Left lung (tissue), 4 donors: ENCODE measurements at regions not wholly inside any gene's neighbourhood (a gene's known extent, or its start where the extent isn't known, plus 50 kb on each side); places are given as distances from the start of the nearest gene placed in this dataset.
A peak's percentile ranks its signal among the peaks of the same experiment; 100 is the strongest.

Source experiments
- ATAC-seq: fragments of 200-7000 bp; cut with Tn5 transposase; one replicate; pipeline ENCODE4 v1.9.1; 2020; ENCODE audit warnings: moderate library complexity
- DNase-seq, 4 donors: peaks; one replicate each; pipeline ENCODE4 v3.0.0-alpha.2; 2013 to 2020
- H3K27ac ChIP-seq, 2 donors: fragments of 200-600 bp; sonication (generic) in 1 of 2; one replicate each; pipeline versions ENCODE4 v1.5.0 to v1.8.0; 2020 to 2021
- H3K27me3 ChIP-seq, 2 donors: fragments of 200-600 bp; sonication (generic) in 1 of 2; one replicate each; pipeline versions ENCODE4 v1.5.0 to v1.8.0; 2020 to 2021
- H3K36me3 ChIP-seq, 2 donors: fragments of 200-600 bp; sonication (generic) in 1 of 2; one replicate each; pipeline versions ENCODE4 v1.5.0 to v1.8.0; 2020 to 2021
- H3K4me1 ChIP-seq, 2 donors: fragments of 200-600 bp; one replicate each; pipeline ENCODE4 v1.8.0; 2021
- H3K4me3 ChIP-seq, 2 donors: fragments of 200-600 bp; sonication (generic) in 1 of 2; one replicate each; pipeline versions ENCODE4 v1.5.0 to v1.8.0; 2020 to 2021; ENCODE audit warnings: mild to moderate bottlenecking in 1 of 2
- H3K9me3 ChIP-seq, 2 donors: fragments of 200-600 bp; sonication (generic) in 1 of 2; one replicate each; pipeline versions ENCODE4 v1.5.0 to v1.8.0; 2020 to 2021
- CTCF ChIP-seq, 2 donors: fragments of 200-600 bp; sonication (generic) in 1 of 2; IDR thresholded peaks; one replicate each; pipeline versions ENCODE4 v1.5.0 to v1.8.0; 2021; ENCODE audit warnings: antibody characterized with exemption in 2 of 2
- intact Hi-C, 2 donors: fragments of 100-400 bp; cut with DNase I; formaldehyde crosslinking; loops; one replicate each; pipeline versions ENCODE4 v1.11.2 to v1.14.2; 2022
- donor health status: DM: no; HTN: yes; CAD: no.
- donor health status: DM: no; HTN: no; CAD: no.

- no peaks in the 10 kb centered on the region for H3K27me3 ChIP-seq
- H3K27ac ChIP-seq: no peak overlapping the region
- H3K9me3 ChIP-seq: no peaks in the 10 kb centered on the region
- no peak for DNase-seq
- H3K4me1 ChIP-seq: peaks cover 0 to 2% of the 10 kb centered on the region in 2 donors
- H3K36me3 ChIP-seq: no peaks in the 10 kb centered on the region
- H3K4me3 ChIP-seq: no peak overlapping the region
- TF ChIP-seq CTCF (IDR thresholded peaks at IDR 0.05): no peak
- intact Hi-C loops: no loop called here
- no peak for ATAC-seq
These were observed 169.8 kb upstream of the JADE1 start for GRCh38 chr4:128639541-128640270.

- Histone ChIP-seq H3K27ac (no peak overlapping the region), H3K4me3 (no peak overlapping the region), H3K4me1 (peaks cover 0 to 2% of the 10 kb centered on the region in 2 donors), H3K36me3 (no peaks in the 10 kb centered on the region), H3K27me3 (no peaks in the 10 kb centered on the region), H3K9me3 (no peaks in the 10 kb centered on the region)
- ATAC-seq: no peak
- intact Hi-C loops: no loop called here
- no peak for TF ChIP-seq CTCF (IDR thresholded peaks at IDR 0.05)
- no peak for DNase-seq
These were observed 172.6 kb upstream of the JADE1 start for GRCh38 chr4:128636906-128637305.

GRCh38 chr4:128635955-128636560 lies 173.4 kb upstream of the JADE1 start:
- Histone ChIP-seq H3K36me3 (no peaks in the 10 kb centered on the region), H3K4me1 (peaks cover 0 to 2% of the 10 kb centered on the region in 2 donors), H3K9me3 (no peaks in the 10 kb centered on the region), H3K27ac (peak overlapping the region in 1 of 2 donors; percentile 54), H3K4me3 (no peak overlapping the region), H3K27me3 (no peaks in the 10 kb centered on the region)
- DNase-seq (no peak), ATAC-seq (peak; percentile 11)
- no peak for TF ChIP-seq CTCF (IDR thresholded peaks at IDR 0.05)
- intact Hi-C loops: no loop called here

GRCh38 chr4:128635141-128635954 lies 174.2 kb upstream of the JADE1 start:
- peak overlapping the region in 1 of 2 donors; percentile 54 for H3K27ac ChIP-seq
- peaks cover 0 to 2% of the 10 kb centered on the region in 2 donors for H3K4me1 ChIP-seq
- H3K4me3 ChIP-seq: no peak overlapping the region
- TF ChIP-seq CTCF (IDR thresholded peaks at IDR 0.05): no peak
- ATAC-seq (peak; percentile 77), DNase-seq (peak; percentile 32 to 85 (median 80))
- H3K27me3 ChIP-seq: no peaks in the 10 kb centered on the region
- H3K9me3 ChIP-seq: no peaks in the 10 kb centered on the region
- intact Hi-C loops: no loop called here
- H3K36me3 ChIP-seq: no peaks in the 10 kb centered on the region

GRCh38 chr4:128633067-128633466 lies 176.4 kb upstream of the JADE1 start:
- no peaks in the 10 kb centered on the region for H3K36me3 ChIP-seq
- DNase-seq: no peak
- H3K4me1 ChIP-seq: peaks cover 0 to 2% of the 10 kb centered on the region in 2 donors
- no peak for ATAC-seq
- no peak for TF ChIP-seq CTCF (IDR thresholded peaks at IDR 0.05)
- H3K27ac ChIP-seq: no peak overlapping the region
- no peak overlapping the region for H3K4me3 ChIP-seq
- intact Hi-C loops: no loop called here
- H3K9me3 ChIP-seq: no peaks in the 10 kb centered on the region
- H3K27me3 ChIP-seq: no peaks in the 10 kb centered on the region
